Stomach smooth muscle (tissue), 2 donors: ENCODE measurements at regions not wholly inside any gene's neighbourhood (a gene's known extent, or its start where the extent isn't known, plus 50 kb on each side); places are given as distances from the start of the nearest gene placed in this dataset.

Experiments
- H3K27ac ChIP-seq: one replicate; pipeline ENCODE4 v1.7.0; 2013; ENCODE audit warnings: mild to moderate bottlenecking, low read length, inconsistent platforms
- H3K27me3 ChIP-seq, 2 donors: one replicate each; pipeline ENCODE4 v1.7.0; 2013; ENCODE audit warnings: low read length in 2 of 2; ENCODE audit not compliant: insufficient read depth in 2 of 2, control insufficient read depth in 1 of 2
- H3K36me3 ChIP-seq, 2 donors: one replicate each; pipeline ENCODE4 v1.7.0; 2013; ENCODE audit warnings: low read length in 2 of 2; ENCODE audit not compliant: control insufficient read depth in 2 of 2, insufficient read depth in 2 of 2
- H3K4me1 ChIP-seq: one replicate; pipeline ENCODE4 v1.7.0; 2013; ENCODE audit warnings: low read length; ENCODE audit not compliant: control insufficient read depth, insufficient read depth
- H3K4me3 ChIP-seq, 2 donors: one replicate each; pipeline ENCODE4 v1.7.0; 2013; ENCODE audit warnings: low read length in 2 of 2
- H3K9ac ChIP-seq, 2 donors: one replicate each; pipeline ENCODE4 v1.7.0; 2013; ENCODE audit warnings: low read length in 2 of 2, mild to moderate bottlenecking in 1 of 2
- H3K9me3 ChIP-seq, 2 donors: one replicate each; pipeline ENCODE4 v1.7.0; 2013; ENCODE audit warnings: low read length in 2 of 2; ENCODE audit not compliant: control insufficient read depth in 2 of 2
- donor health status: healthy.
- donor health status: Pancreatic carcinoma.

DNA sequence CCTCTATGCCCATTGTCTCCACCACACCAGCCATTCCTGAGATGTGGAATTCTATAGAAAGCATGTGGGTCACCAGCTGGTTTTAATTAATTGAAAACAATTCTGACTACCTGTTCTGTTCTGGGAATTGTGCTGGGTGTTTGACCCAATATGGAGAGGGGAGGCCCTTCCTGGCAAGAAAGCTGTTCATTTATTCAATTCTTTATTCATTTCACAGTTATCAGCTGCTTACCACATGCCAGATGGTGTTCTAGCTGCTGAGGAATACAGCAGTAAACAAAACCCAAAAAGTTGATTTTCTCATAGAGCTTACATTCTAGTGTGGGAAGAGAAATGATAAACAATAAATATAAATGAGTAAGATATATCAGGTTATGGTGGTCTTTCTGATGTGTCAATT is 296.1 kb upstream of the RASGRP1 start:
- Histone ChIP-seq H3K4me3 (no peak overlapping the region), H3K27ac (no peak overlapping the region), H3K36me3 (no peaks in the 10 kb centered on the region), H3K27me3 (no peaks in the 10 kb centered on the region), H3K9ac (no peak overlapping the region), H3K4me1 (peaks cover 9% of the 10 kb centered on the region), H3K9me3 (peaks cover 0 to 2% of the 10 kb centered on the region in 2 donors)

DNA sequence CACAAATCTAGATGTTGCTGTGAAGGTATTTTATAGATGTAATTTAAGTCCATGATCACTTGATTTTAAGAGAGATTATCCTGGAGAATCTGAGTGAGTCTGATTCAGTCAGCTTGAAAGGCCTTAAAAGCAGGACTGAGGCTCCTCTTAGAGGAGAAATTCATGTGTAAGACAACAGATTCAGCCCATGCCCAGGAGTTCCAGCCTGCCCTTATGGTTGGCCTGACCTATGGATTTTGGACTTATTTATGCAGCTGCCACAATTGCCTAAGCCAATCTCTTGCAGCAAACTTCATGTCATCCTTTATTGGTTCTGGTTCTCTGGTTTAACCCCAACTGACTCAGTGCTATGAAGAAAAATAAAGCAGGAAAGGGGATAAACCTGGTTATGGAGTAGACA is 296.5 kb upstream of the RASGRP1 start:
- peaks cover 0 to 2% of the 10 kb centered on the region in 2 donors for H3K9me3 ChIP-seq
- H3K27ac ChIP-seq, result no peak overlapping the region

DNA sequence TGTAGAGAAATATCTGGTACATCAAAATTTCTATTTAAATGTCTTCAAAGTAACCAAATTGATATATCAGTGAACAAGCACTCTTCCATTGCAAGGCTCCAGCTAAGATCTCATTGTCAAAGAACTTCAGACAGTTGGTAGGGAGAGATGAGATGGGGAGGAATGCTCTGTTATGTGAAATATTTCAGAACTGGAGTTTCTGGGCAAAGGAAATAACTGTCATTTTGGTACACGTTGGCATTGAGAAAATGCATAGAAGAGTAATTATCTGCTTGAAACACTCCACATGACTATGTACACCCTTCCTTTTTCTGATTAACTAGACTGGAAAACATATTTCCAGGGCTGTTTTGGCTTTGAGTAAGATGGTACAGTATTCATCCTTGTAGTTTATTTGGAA is 297.5 kb upstream of the RASGRP1 start:
- Histone ChIP-seq H3K27me3 (no peaks in the 10 kb centered on the region), H3K27ac (no peak overlapping the region), H3K4me3 (no peak overlapping the region), H3K9ac (no peak overlapping the region), H3K4me1 (peaks cover 9% of the 10 kb centered on the region), H3K9me3 (peaks cover 0 to 2% of the 10 kb centered on the region in 2 donors), H3K36me3 (no peaks in the 10 kb centered on the region)

More for the DNA sequence above, 296.5 kb upstream of the RASGRP1 start:
- no peak overlapping the region for H3K4me3 ChIP-seq
- H3K4me1 ChIP-seq, result peaks cover 9% of the 10 kb centered on the region
- no peak overlapping the region for H3K9ac ChIP-seq
- H3K27me3 ChIP-seq, result no peaks in the 10 kb centered on the region
- H3K36me3 ChIP-seq, result no peaks in the 10 kb centered on the region

DNA sequence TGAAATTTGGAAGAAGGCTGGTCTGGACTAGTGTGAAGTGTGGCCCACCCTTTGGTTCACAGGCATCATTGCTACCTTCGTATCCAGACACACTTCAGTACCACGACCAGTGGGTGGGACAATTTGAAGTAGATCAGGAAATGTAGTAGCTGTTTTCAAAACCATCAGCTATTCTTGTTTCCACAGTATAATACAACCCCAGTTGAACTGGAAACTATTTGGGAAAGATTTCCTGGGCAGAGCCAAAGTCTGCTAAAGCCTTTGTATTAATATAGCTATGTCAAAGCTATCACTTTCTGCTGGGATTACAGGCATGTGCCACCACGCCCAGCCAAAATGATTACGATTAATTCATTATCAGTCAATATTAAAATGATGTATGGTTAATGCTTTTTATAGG is 298.8 kb upstream of the RASGRP1 start:
- no peak overlapping the region for H3K4me3 ChIP-seq
- peaks cover 9% of the 10 kb centered on the region for H3K4me1 ChIP-seq
- H3K27ac ChIP-seq, result no peak overlapping the region
- H3K27me3 ChIP-seq, result no peaks in the 10 kb centered on the region
- no peak overlapping the region for H3K9ac ChIP-seq
- no peaks in the 10 kb centered on the region for H3K9me3 ChIP-seq
- H3K36me3 ChIP-seq, result no peaks in the 10 kb centered on the region

DNA sequence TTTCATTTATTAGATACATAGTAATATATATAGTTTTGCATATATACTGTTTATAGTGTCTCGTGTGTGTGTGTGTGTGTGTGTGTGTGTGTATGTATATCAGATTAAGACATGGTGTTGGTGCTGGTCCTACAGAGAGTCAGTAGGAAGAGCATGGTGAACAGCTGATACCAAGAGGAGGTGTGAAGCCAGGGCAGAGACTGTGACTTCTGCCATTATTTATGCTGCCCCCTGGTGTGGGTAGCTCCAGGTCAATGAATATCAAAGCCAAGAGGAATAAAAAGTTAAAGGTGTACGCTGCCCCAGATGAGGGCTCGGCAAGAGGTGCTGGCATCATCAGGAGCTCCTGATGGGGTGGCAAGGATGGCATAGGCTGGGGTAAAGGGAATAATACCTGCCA is 299.5 kb upstream of the RASGRP1 start:
- Histone ChIP-seq H3K36me3 (no peaks in the 10 kb centered on the region), H3K9ac (no peak overlapping the region), H3K4me3 (no peak overlapping the region), H3K4me1 (peaks cover 9% of the 10 kb centered on the region), H3K27me3 (no peaks in the 10 kb centered on the region), H3K27ac (no peak overlapping the region), H3K9me3 (no peaks in the 10 kb centered on the region)

DNA sequence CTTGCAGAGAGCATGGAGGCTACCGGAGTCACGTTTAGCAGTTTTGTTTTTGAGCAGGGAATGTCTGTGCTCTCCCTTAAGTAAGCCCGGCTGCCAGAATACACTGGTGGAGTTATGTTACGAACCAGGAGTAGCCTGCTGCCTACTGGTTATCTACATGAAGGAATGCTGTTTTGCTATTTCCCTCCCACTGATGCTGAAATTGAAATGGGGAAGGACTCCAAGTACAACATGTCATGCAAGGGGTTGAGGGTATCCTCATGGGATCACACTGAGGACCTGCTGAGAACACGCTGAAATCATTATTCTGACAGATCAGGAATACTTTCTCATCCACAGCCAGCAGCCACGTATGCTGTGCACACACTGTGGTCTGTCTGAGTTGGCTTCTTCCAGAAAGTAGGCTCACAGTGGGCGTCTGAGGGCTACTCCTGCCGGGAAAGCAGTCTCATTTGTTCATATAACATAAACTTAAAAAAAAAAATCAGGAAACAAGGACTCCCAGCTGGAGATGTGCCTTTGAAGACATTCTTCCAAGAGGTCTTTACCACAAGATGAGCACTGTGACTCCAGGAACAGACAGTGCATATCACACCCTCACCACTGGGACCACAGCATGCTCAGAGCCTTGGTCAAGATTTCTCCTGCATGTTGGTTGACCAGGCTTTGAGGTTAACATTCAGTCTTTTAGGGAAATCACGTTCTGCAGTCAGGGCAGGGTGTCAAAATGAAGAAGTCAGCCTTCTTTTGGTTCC is 300.4 kb upstream of the RASGRP1 start:
- no peaks in the 10 kb centered on the region for H3K36me3 ChIP-seq
- no peak overlapping the region for H3K9ac ChIP-seq
- no peaks in the 10 kb centered on the region for H3K9me3 ChIP-seq
- H3K27me3 ChIP-seq, result no peaks in the 10 kb centered on the region
- H3K27ac ChIP-seq, result no peak overlapping the region
- peak overlapping the region in 1 of 2 donors; percentile 44 for H3K4me3 ChIP-seq
- H3K4me1 ChIP-seq, result peaks cover 9% of the 10 kb centered on the region

DNA sequence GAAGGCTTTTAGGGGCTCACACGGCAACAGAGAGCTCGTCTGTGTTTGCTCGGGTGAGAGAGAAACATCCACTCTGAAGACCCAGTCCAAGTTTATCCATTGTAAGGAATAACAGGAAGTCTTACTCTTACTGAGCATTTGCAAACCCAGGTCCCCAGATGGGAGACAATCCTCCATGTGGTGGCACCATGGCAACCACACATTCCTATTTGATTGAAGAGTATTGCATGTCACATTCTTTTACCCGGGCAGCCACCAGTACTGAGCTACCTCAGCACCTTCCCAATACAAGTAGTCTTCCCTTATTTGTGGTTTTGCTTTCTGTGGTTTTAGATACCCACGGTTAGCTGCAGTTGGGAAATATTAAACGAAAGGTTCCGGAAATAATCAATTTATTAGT is 302.9 kb upstream of the RASGRP1 start:
- no peaks in the 10 kb centered on the region for H3K36me3 ChIP-seq
- H3K9me3 ChIP-seq, result no peaks in the 10 kb centered on the region
- H3K27ac ChIP-seq, result no peak overlapping the region
- H3K4me1 ChIP-seq, result peaks cover 9% of the 10 kb centered on the region
- no peak overlapping the region for H3K9ac ChIP-seq
- H3K4me3 ChIP-seq, result no peak overlapping the region
- H3K27me3 ChIP-seq, result no peaks in the 10 kb centered on the region

DNA sequence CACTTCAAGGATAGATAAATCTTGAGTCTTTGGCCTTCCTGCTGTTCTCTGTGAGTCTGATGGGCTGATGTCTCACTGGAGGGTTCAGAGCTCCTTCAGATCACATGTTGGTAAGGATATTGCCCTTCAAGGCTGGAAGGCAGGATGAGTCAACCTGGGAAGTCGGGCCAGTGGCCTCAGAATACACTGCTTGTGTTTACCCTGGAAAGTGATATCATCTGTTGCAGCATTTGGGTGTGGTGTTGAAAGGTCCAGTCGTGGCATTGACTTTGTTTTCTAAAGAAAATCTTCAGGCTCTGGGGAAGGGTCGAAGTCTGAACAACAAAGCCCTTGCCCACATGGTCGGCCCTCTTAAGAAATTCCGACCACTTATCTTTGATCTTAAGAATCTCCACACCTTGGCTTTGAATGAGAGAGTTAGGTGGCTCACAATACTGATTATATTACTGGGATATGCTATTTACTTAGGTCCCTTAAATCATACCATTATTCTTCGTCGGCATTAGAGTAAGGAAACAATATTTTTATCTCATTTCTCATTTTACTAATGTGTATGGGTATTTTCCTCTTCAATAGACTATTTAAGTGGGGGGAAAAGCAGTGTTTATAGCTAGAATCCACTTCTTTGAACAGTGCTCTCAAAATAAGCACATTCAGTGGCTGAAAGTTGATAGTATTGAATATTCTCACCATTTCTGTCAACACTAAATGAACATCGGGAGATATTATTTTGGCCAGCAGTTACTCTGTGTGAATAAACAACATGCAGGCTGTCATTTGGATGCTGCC is 303.9 kb upstream of the RASGRP1 start:
- Histone ChIP-seq H3K4me3 (no peak overlapping the region), H3K36me3 (no peaks in the 10 kb centered on the region), H3K4me1 (peaks cover 9% of the 10 kb centered on the region), H3K9me3 (no peaks in the 10 kb centered on the region), H3K27me3 (no peaks in the 10 kb centered on the region), H3K27ac (no peak overlapping the region), H3K9ac (no peak overlapping the region)

DNA sequence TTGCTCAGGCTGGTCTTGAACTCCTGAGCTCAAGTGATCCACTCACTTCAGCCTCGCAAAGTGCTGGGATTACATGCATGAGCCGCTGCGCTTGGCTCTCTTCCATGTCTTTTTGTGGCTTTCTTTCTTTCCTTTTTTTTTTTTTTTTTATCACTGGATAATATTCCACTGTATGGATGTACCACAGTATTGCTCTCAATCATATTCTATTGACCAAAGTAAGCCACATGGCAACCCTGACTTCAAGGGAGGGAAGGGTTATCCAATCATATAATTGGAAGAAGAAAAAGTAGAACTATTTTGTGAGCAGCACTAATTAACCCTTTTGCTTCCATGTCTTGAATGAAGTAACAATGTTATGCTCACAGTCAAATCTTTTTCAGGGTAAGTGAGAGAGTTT is 307.0 kb upstream of the RASGRP1 start:
- Histone ChIP-seq H3K4me3 (no peak overlapping the region), H3K36me3 (no peaks in the 10 kb centered on the region), H3K4me1 (no peaks in the 10 kb centered on the region), H3K27me3 (no peaks in the 10 kb centered on the region), H3K9ac (no peak overlapping the region), H3K27ac (no peak overlapping the region), H3K9me3 (no peaks in the 10 kb centered on the region)

DNA sequence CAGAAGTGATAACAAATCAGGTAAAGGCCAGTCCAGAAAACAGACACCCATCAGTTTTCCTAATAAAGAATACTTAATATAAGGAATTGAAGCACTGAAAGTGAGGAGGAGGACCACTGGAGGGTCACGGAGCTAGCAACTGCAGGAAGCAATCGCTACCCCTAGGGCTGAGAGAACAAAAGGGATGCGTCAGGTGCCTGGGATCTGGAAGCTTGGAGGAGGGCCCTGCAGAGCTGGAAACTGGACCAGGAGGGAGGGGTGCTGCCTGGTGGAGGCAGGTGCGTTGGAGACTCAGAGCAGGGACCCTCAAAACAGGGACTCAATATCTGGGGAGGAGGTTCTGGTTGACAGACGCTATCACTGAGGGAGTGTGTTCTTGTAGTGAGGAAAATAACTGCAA is 308.1 kb upstream of the RASGRP1 start:
- Histone ChIP-seq H3K4me3 (no peak overlapping the region), H3K9me3 (no peaks in the 10 kb centered on the region), H3K27me3 (no peaks in the 10 kb centered on the region), H3K27ac (no peak overlapping the region), H3K9ac (no peak overlapping the region), H3K36me3 (no peaks in the 10 kb centered on the region), H3K4me1 (peaks cover 5% of the 10 kb centered on the region)

DNA sequence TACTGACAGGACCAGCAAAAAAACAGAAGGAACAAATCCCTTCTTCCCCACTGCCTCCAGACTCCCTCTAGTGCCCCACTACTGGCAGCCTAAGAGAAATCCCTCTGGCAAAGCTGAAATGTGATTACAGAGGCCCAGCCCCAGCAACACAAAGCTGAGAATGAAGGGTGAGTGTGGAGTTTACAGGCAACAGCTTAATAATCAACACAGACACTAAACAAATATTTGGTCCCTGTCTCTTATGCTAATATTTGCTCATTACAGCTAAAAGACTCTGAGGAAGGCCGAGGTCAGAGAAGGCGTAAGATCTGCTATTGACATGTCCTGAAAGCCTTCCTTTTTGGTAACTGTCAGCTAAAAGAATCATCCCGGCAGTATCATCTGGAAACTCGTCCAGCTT is 308.5 kb upstream of the RASGRP1 start:
- Histone ChIP-seq H3K4me1 (peaks cover 9% of the 10 kb centered on the region), H3K27ac (no peak overlapping the region), H3K36me3 (no peaks in the 10 kb centered on the region), H3K9ac (no peak overlapping the region), H3K4me3 (no peak overlapping the region), H3K9me3 (no peaks in the 10 kb centered on the region), H3K27me3 (no peaks in the 10 kb centered on the region)
